IPS-20b (cell line): ENCODE measurements at regions not wholly inside any gene's neighbourhood (a gene's known extent, or its start where the extent isn't known, plus 50 kb on each side); places are given as distances from the start of the nearest gene placed in this dataset.

Source experiments
- H3K27ac ChIP-seq: one replicate; pipeline ENCODE4 v1.5.1; 2013; ENCODE audit warnings: low read length
- H3K27me3 ChIP-seq: 2 replicates; pipeline ENCODE4 v1.6.1; 2013; ENCODE audit warnings: mild to moderate bottlenecking, low read length, inconsistent platforms; ENCODE audit not compliant: insufficient read depth
- H3K36me3 ChIP-seq: 2 replicates; pipeline ENCODE4 v1.6.1; 2013; ENCODE audit warnings: low read depth, mild to moderate bottlenecking, inconsistent platforms, low read length, moderate library complexity; ENCODE audit not compliant: insufficient read depth
- H3K4me1 ChIP-seq: 2 replicates; pipeline ENCODE4 v1.6.1; 2013; ENCODE audit warnings: mild to moderate bottlenecking, control low read depth, inconsistent platforms, low read length, moderate library complexity; ENCODE audit not compliant: insufficient read depth
- H3K4me3 ChIP-seq: 2 replicates; pipeline ENCODE4 v1.5.1; 2013; ENCODE audit warnings: mild to moderate bottlenecking, low read length, inconsistent platforms
- H3K9ac ChIP-seq: 2 replicates; pipeline ENCODE4 v1.6.1; 2013; ENCODE audit warnings: low read depth, mild to moderate bottlenecking, inconsistent platforms, low read length, moderate library complexity
- H3K9me3 ChIP-seq: 2 replicates; pipeline ENCODE4 v1.6.1; 2013; ENCODE audit warnings: mild to moderate bottlenecking, low read depth, low read length, inconsistent platforms; ENCODE audit not compliant: insufficient read depth

DNA sequence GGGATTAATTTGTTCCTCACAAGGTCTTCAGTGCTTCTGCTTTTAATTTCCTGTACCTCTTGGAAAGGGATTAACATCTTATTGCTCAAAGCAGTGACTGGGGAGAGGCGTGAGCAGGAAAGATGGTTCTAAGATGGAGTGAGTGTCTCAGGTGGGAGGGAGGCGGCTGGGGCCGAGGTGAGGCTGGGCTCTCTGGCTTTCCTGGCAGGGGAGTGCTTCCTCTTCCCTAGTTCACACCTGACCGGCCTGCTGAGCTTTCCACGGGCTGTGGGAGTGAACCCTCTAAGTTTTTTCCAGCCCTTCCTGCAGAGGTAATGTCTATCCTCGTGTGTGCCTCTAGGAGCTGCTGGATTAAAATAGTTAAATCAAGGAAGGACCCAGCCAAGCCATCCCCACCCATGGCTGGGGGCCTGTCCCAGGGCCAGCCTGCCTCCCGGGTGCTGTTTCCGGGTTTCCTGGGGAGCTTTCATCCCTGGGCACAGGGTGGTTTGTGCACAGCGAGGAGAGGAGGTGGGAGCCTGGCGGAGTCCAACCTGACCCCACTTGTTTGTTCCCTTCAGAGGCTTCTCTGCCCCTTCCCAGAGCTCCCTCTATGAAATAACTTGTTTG lies 179.1 kb downstream of the TFAP2C start:
- Histone ChIP-seq H3K27ac (no peak overlapping the region), H3K9ac (no peak overlapping the region), H3K27me3 (peaks cover 11% of the 10 kb centered on the region; the same call in 1 of the 2 replicates), H3K4me3 (no peak overlapping the region), H3K4me1 (peaks cover 28% of the 10 kb centered on the region), H3K9me3 (no peaks in the 10 kb centered on the region; the same call in 1 of the 2 replicates), H3K36me3 (no peaks in the 10 kb centered on the region)

DNA sequence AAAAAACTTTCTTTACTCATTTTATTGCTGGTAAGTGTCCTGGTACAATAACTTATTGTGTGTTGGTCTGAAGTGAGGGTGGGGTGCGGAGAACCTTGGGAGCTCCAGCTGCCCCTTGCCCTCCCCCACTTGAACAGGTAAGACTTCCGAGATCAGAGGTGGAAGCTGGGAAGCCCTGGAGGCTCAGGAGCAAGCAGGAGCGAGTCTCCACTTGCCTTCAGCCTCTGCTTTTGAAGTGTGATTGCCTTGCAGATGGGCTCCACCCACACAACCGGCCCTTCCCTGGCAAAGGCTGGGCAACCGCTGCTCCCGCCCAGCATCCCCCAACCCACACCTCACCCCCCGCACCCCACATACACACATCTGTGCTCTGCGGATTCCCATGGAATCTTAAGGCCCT lies 179.6 kb downstream of the TFAP2C start:
- Histone ChIP-seq H3K27me3 (peaks cover 11% of the 10 kb centered on the region; the same call in 1 of the 2 replicates), H3K27ac (no peak overlapping the region), H3K9me3 (no peaks in the 10 kb centered on the region; the same call in 1 of the 2 replicates), H3K9ac (no peak overlapping the region), H3K4me3 (no peak overlapping the region), H3K36me3 (no peaks in the 10 kb centered on the region), H3K4me1 (peaks cover 28% of the 10 kb centered on the region)

DNA sequence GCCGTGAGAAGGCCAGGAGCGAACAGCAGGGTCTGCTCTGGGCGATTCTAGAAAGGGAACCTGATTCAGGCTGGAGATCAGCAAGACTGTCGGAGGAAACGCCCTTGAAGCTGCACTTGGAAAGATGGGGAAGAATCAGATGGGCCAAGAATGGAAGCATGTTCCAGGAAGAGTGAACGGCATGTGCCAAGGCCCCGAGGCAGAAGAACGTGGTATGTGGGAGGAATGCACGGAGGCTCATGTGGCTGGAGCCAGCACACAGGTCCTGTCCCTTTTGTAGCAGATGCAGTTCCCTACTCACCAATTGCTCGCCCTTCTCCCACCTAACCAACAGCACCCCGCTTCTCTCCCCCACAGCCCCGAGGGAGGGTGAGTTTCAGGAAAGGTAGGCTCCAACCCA lies 180.6 kb downstream of the TFAP2C start:
- Histone ChIP-seq H3K4me3 (no peak overlapping the region), H3K27me3 (peaks cover 11% of the 10 kb centered on the region; the same call in 1 of the 2 replicates), H3K4me1 (peaks cover 24% of the 10 kb centered on the region), H3K36me3 (no peaks in the 10 kb centered on the region), H3K9me3 (no peaks in the 10 kb centered on the region; the same call in 1 of the 2 replicates), H3K27ac (no peak overlapping the region), H3K9ac (no peak overlapping the region)

DNA sequence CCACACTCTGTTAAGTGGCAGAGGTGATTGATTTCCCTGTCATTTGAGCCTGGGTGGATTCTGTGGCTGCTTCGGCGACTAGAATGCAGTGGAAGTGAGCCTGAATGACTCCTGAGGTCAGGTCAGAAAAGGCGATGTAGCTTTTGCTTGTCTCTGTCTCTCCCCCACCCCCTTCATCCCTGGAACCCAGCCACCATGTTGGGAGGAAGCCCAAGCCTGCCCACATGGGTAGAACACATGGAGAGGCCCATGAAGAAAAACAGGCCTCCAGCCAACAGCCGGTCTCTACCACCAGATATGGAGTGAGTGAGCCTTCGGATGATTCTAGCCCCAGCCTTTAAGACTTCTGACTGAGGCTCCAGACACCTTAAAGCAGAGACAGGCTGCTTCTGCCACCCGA lies 181.0 kb downstream of the TFAP2C start:
- H3K9ac ChIP-seq: no peak overlapping the region
- H3K27me3 ChIP-seq: peaks cover 11% of the 10 kb centered on the region; the same call in 1 of the 2 replicates
- H3K27ac ChIP-seq: no peak overlapping the region
- H3K4me3 ChIP-seq: no peak overlapping the region
- H3K4me1 ChIP-seq: peaks cover 19% of the 10 kb centered on the region; the same call in 1 of the 2 replicates
- no peaks in the 10 kb centered on the region for H3K36me3 ChIP-seq
- no peaks in the 10 kb centered on the region; the same call in 1 of the 2 replicates for H3K9me3 ChIP-seq

DNA sequence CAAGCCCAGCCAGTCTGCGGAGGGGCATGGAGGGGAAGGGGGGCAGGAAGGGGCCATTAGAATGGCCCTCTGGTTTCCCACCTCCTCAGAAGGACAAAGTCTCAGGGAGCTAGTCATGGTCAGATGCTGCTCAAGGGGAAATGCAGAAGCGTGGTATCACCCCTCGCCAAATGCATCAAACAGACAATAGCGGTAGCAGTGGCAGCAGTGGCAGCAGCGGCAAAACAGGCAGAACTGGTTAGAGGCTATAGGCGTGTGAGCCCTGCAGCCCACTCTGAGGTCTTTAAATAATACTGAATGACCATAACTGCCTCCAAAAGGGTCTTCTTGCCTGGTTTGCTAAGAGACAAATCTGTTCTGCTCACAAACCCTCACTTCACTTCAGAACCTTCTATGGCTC lies 186.7 kb downstream of the TFAP2C start:
- Histone ChIP-seq H3K36me3 (no peaks in the 10 kb centered on the region), H3K4me1 (peaks cover 4% of the 10 kb centered on the region; the same call in 1 of the 2 replicates), H3K27me3 (no peaks in the 10 kb centered on the region), H3K4me3 (no peak overlapping the region), H3K27ac (no peak overlapping the region), H3K9me3 (no peaks in the 10 kb centered on the region; the same call in 1 of the 2 replicates), H3K9ac (no peak overlapping the region)

DNA sequence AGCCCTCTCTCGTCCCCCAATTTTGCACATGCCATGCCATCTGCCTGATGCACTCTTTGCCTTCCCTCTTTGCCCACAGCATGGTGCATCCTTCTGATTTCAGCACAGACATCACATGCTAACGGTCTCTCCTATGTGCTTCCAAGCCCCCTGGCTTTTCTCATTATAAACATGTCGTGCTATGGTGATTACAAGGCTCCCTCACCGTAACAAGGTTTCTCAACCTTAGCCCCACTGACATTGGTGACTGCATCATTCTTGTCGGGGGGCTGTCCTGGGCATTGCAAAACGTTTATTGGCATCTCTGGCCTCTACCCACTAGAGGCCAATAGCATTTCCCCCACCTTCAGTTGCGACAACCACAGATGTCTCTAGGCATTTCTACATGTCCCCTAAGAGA lies 187.2 kb downstream of the TFAP2C start:
- Histone ChIP-seq H3K4me3 (no peak overlapping the region), H3K9me3 (no peaks in the 10 kb centered on the region; the same call in 1 of the 2 replicates), H3K27ac (no peak overlapping the region), H3K36me3 (no peaks in the 10 kb centered on the region), H3K9ac (no peak overlapping the region), H3K27me3 (no peaks in the 10 kb centered on the region), H3K4me1 (peaks cover 2% of the 10 kb centered on the region; the same call in 1 of the 2 replicates)

DNA sequence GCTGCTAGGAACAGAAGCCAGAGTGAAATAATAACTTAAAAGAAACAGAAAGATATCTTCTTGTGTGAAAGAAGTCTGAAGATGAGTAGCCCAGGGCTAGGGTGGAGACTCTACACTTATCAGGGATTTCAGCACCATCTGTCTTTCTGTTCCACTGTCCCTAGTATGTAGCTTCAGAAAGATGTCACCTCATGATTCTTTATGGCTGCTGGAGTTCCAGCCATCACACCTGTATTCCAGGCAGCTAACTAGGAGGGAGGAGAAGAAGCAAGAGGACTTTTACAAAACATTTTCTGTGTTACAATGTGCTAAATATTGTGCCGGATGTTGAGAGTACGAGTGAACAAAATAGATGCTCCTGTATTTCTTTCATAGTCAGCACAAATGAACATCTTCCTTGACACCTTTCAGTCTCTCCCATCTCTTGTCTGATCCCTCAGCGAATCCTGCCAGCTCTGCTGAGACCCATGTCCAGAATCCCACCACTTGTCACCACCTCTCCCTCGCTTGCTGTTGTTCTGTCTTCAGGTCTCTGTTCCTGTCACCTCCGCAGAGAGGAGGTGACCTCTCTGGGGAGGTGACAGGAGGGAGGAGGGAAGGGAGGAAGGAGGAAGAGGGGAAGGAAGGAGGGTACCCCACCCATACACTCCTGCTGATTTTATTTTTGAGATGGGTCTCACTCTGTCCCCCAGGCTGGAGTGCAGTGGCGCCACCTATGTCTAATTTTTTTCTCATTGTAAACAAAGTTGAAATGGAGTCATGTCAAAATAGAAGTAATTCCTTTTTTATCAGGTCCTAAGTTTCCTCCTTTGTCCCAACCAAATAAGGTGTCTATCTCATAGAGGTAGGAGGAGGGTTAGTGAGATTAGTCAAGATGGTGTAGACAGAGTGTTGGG lies 188.9 kb downstream of the TFAP2C start:
- no peaks in the 10 kb centered on the region for H3K27me3 ChIP-seq
- H3K36me3 ChIP-seq: no peaks in the 10 kb centered on the region
- no peaks in the 10 kb centered on the region for H3K4me1 ChIP-seq
- H3K27ac ChIP-seq: no peak overlapping the region
- no peak overlapping the region for H3K4me3 ChIP-seq
- H3K9ac ChIP-seq: no peak overlapping the region
- H3K9me3 ChIP-seq: no peaks in the 10 kb centered on the region

DNA sequence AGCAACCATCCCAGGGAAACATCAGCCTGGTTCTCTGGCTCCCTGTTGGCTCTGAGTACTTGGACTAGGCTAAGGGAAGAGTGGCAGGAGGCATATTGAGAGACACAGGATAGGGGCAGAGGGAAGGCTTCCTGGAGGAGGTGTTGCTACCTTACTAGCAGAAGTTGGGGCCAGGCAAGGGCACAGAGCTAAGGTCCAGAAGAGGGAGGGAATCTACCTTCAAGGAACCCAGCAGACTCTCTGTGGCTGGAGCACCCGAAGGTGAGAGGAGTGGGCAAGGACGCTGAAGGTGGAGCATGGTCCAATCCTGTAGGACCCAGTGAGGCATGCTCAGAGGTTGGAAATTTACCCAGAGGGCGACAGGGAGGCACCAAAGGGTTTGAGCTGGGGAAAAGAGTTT lies 191.9 kb downstream of the TFAP2C start:
- H3K9me3 ChIP-seq: no peaks in the 10 kb centered on the region
- no peaks in the 10 kb centered on the region for H3K27me3 ChIP-seq
- H3K36me3 ChIP-seq: no peaks in the 10 kb centered on the region
- no peak overlapping the region for H3K9ac ChIP-seq
- no peak overlapping the region for H3K4me3 ChIP-seq
- no peaks in the 10 kb centered on the region for H3K4me1 ChIP-seq
- no peak overlapping the region for H3K27ac ChIP-seq

DNA sequence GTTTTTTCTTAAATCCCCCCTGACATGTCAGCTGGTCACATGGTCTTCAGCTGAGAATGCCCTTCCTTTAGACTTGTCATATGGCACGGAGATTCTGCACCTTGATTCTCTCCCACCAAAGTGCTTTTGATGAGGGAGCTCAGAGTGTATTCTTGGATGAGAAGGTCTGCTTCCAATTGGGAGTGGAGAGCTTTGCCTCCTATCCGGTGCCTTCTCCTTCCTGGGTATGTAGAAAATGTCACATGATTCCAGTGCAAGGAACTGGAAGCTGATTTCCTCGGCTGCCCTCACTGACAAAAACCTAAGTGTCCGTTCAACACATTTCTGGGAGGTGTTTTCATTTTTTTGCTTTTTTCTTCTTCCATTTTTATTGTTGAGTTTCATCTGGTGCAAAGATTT lies 197.2 kb downstream of the TFAP2C start:
- H3K36me3 ChIP-seq: no peaks in the 10 kb centered on the region
- H3K4me3 ChIP-seq: no peak overlapping the region
- H3K9ac ChIP-seq: no peak overlapping the region
- peaks cover 7% of the 10 kb centered on the region; the same call in 1 of the 2 replicates for H3K4me1 ChIP-seq
- H3K9me3 ChIP-seq: no peaks in the 10 kb centered on the region
- no peaks in the 10 kb centered on the region for H3K27me3 ChIP-seq
- H3K27ac ChIP-seq: no peak overlapping the region

DNA sequence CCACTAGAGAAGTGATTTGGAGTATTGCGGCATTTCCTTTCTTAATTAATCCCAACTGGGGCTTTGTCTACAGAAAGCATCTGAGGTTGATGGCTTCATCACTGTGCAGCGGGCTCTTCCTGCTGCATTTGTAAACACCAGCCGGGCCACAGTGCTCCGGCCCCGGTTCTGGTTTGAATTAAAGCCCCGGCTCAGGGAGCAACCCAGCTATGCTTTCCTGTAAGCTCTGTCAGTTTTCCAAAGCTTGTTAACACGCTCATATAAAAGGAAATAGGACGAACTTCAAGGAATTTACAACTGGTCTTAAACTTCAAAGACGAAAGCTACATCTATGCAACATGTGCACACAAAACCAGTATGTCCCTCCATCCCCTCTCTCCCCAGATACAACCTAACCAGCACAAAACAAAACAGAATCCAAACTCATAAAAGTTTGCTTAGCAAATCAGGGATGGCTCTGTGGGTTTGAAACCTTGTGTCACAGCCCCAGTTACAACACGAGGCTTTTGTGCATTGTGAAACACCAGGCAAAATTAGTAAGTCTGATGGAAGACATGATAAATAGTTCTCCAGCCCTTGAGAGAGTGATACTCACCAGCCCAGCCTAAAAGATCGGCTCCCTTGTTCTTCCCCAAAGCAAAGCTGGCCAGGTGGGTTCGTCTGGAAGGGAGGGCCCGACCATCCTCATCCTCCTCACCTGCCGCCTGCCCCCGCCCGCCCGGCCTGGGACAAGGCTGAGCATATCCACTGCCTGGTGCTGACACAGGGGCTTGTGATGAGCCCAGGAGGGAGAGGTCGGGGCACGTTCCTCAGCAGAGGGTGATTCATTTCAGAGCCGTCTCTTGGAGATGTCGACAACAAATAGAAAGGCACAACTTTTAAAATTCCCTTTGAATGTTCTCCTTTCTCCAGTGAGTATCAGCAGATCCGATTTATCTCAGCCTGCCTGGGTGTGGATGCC lies 197.9 kb downstream of the TFAP2C start:
- H3K9ac ChIP-seq: no peak overlapping the region
- H3K36me3 ChIP-seq: no peaks in the 10 kb centered on the region
- no peaks in the 10 kb centered on the region for H3K9me3 ChIP-seq
- no peak overlapping the region for H3K27ac ChIP-seq
- H3K27me3 ChIP-seq: no peaks in the 10 kb centered on the region
- H3K4me3 ChIP-seq: no peak overlapping the region
- H3K4me1 ChIP-seq: peaks cover 7% of the 10 kb centered on the region; the same call in 1 of the 2 replicates

DNA sequence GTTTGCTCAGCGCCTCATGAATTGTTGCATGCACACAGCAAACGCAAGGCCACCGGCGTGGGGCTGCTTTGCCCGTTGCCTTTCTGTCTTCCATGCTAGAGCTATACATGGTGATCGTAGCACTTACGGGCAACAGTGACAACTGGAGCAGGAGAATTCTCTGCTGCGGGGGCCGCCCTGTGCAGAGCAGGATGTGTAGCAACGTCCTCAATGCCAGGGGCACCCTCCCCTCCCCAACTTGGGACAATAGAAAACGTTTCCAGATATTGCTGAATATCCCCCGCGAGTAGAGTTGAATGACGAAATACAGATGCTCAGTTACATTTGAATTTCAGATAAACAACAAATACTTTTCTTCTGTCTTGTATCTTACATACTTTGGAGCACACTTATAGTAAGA lies 198.7 kb downstream of the TFAP2C start:
- no peak overlapping the region for H3K9ac ChIP-seq
- H3K9me3 ChIP-seq: no peaks in the 10 kb centered on the region
- no peaks in the 10 kb centered on the region for H3K36me3 ChIP-seq
- H3K4me3 ChIP-seq: no peak overlapping the region
- no peaks in the 10 kb centered on the region for H3K27me3 ChIP-seq
- no peak overlapping the region for H3K27ac ChIP-seq
- peaks cover 7% of the 10 kb centered on the region; the same call in 1 of the 2 replicates for H3K4me1 ChIP-seq
